ENCODE measurements at regions not wholly inside any gene's neighbourhood (a gene's known extent, or its start where the extent isn't known, plus 50 kb on each side); places are given as distances from the start of the nearest gene placed in this dataset.

- H3K4me1 ChIP-seq (ENCODE audit: control insufficient read depth, insufficient read depth, low read length), result no peaks in the 10 kb centered on the region
- H3K4ac ChIP-seq (ENCODE audit: low read depth, low read length), result no peak overlapping the region
- no peak overlapping the region for H3K4me2 ChIP-seq (ENCODE audit: low read depth, low read length)
- H2BK20ac ChIP-seq (ENCODE audit: low read depth, low read length), result no peak overlapping the region
- H3K23ac ChIP-seq (ENCODE audit: low read depth, low read length), result no peak overlapping the region
- CTCF ChIA-PET, result no interaction called here
- H3K27ac ChIP-seq (ENCODE audit: insufficient read depth, low read length), result no peak overlapping the region
- H3K14ac ChIP-seq (replicated peaks; ENCODE audit: low read depth, low read length), result no peak overlapping the region
- H3K79me1 ChIP-seq (ENCODE audit: low read depth in 1 of 2, low read length in 2 of 2), result no peaks in the 10 kb centered on the region
- no peaks in the 10 kb centered on the region for H3K27me3 ChIP-seq (ENCODE audit: control insufficient read depth, insufficient read depth, low read length)
- H2AK9ac ChIP-seq (replicated peaks; ENCODE audit: low read depth, low read length, poor library complexity), result no peak overlapping the region
- TF ChIP-seq USF2 (IDR thresholded peaks at IDR 0.05; ENCODE audit: low read depth, low read length) (no peak), NFE2L2 (IDR thresholded peaks at IDR 0.05; ENCODE audit: low read depth, low read length) (no peak), MXI1 (IDR thresholded peaks at IDR 0.05; ENCODE audit: borderline replicate concordance, low read depth, low read length) (no peak), FOS (IDR thresholded peaks at IDR 0.05; ENCODE audit: low read depth, low read length) (no peak), BHLHE40 (IDR thresholded peaks at IDR 0.05; ENCODE audit: low read depth, low read length) (no peak), CHD1 (IDR thresholded peaks at IDR 0.05; ENCODE audit: low read depth, low read length) (no peak), RCOR1 (IDR thresholded peaks at IDR 0.05; ENCODE audit: insufficient replicate concordance, low read length) (no peak)
- intact Hi-C loops (cut with micrococcal nuclease) (no loop called here), in situ Hi-C loops (cut with MboI; ENCODE audit: low sequenced_read_pairs) (no loop called here), dilution Hi-C loops (cut with HindIII; ENCODE audit: low sequenced_read_pairs, unreplicated experiment) (no loop called here)
- BruUV-seq (replicated peaks), result no TSS peak
- no peak overlapping the region for H2BK120ac ChIP-seq (ENCODE audit: low read depth, low read length)
- H4K91ac ChIP-seq (ENCODE audit: insufficient read depth, low read depth, low read length), result no peak overlapping the region
- POLR2A ChIA-PET (ENCODE audit: unreplicated experiment), result no interaction called here
- H3K9me1 ChIP-seq (ENCODE audit: insufficient read depth, low read length), result no peaks in the 10 kb centered on the region
- WGBS, 2 experiments (ENCODE audit: extremely low coverage in 2 of 2, insufficient read length in 1 of 2), result no CpG with 5 or more reads among the region's 5 CpGs
- peaks cover 14% of the 10 kb centered on the region for H3K9me3 ChIP-seq (ENCODE audit: control insufficient read depth, insufficient read depth, low read length)
- no peak overlapping the region for H3K18ac ChIP-seq (ENCODE audit: low read depth, low read length)
- H3K9ac ChIP-seq (ENCODE audit: low read depth, low read length), result no peak overlapping the region
- no peak overlapping the region for H2AK5ac ChIP-seq (ENCODE audit: low read depth, low read length)
- no peaks in the 10 kb centered on the region for H4K20me1 ChIP-seq (ENCODE audit: insufficient read depth, low read length)
- no peaks in the 10 kb centered on the region for H3K36me3 ChIP-seq (ENCODE audit: control insufficient read depth, insufficient read depth, low read length)
- no peak overlapping the region for H3K4me3 ChIP-seq (ENCODE audit: insufficient read depth, low read depth, low read length)
- no peak overlapping the region for H2BK15ac ChIP-seq (ENCODE audit: low read depth, low read length)
- no peak overlapping the region for H2AFZ ChIP-seq (replicated peaks; ENCODE audit: low read length, poor library complexity)
- no peak overlapping the region for H3K56ac ChIP-seq (ENCODE audit: extremely low read depth, insufficient read depth, low read length)
- H2BK5ac ChIP-seq (ENCODE audit: low read depth, low read length, poor library complexity, severe bottlenecking), result no peak overlapping the region
- DNase-seq (no peak), ATAC-seq (ENCODE audit: low read depth) (no peak)
- H4K8ac ChIP-seq (ENCODE audit: low read depth in 2 of 2, low read length in 2 of 2), result no peak overlapping the region
- no peak overlapping the region for H4K5ac ChIP-seq (ENCODE audit: low read depth, low read length)
Observed at GRCh38 chr2:16137080-16137755, 196.9 kb downstream of the MYCN start.

Data from IMR-90 (cell line).